Neural progenitor cell (in vitro differentiated cells): ENCODE measurements at regions not wholly inside any gene's neighbourhood (a gene's known extent, or its start where the extent isn't known, plus 50 kb on each side); places are given as distances from the start of the nearest gene placed in this dataset.

Experiments used
- DNase-seq: peaks from one replicate; pipeline ENCODE4 v3.0.0-alpha.2; 2016; ENCODE audit warnings: low spot score
- H2AFZ ChIP-seq: fragments of 200-600 bp; sonication (generic); replicated peaks from 2 replicates; pipeline ENCODE4 v1.6.1; 2016; ENCODE audit warnings: antibody characterized with exemption
- H3F3A ChIP-seq: fragments of 200-600 bp; sonication (generic); 2 replicates; pipeline ENCODE4 v1.6.1; 2016; ENCODE audit warnings: antibody characterized with exemption, low read depth
- H3K27ac ChIP-seq: fragments of 200-600 bp; sonication (generic); 2 replicates; pipeline ENCODE4 v1.5.1; 2016; ENCODE audit warnings: mild to moderate bottlenecking
- H3K27me3 ChIP-seq: fragments of 200-600 bp; sonication (generic); 2 replicates; pipeline ENCODE4 v1.6.1; 2016; ENCODE audit warnings: mild to moderate bottlenecking, moderate library complexity
- H3K36me3 ChIP-seq: fragments of 200-600 bp; sonication (generic); 2 replicates; pipeline ENCODE4 v1.5.1; 2016
- H3K4me1 ChIP-seq: fragments of 200-600 bp; sonication (generic); 2 replicates; pipeline ENCODE4 v1.6.1; 2016; ENCODE audit warnings: mixed run types
- H3K4me2 ChIP-seq: fragments of 200-600 bp; sonication (generic); 2 replicates; pipeline ENCODE4 v1.6.1; 2016
- H3K4me3 ChIP-seq: fragments of 200-600 bp; sonication (generic); 2 replicates; pipeline ENCODE4 v1.5.1; 2016
- H3K79me2 ChIP-seq: fragments of 200-600 bp; sonication (generic); 2 replicates; pipeline ENCODE4 v1.6.1; 2016; ENCODE audit warnings: low read depth
- H3K9ac ChIP-seq: fragments of 200-600 bp; sonication (generic); 2 replicates; pipeline ENCODE4 v1.6.1; 2016
- H3K9me3 ChIP-seq: fragments of 200-600 bp; sonication (generic); 2 replicates; pipeline ENCODE4 v1.5.1; 2016; ENCODE audit warnings: low read depth
- H4K20me1 ChIP-seq: fragments of 200-600 bp; sonication (generic); 2 replicates; pipeline ENCODE4 v1.6.1; 2016; ENCODE audit warnings: low read depth
- H3K27ac Mint-ChIP-seq: 3 replicates; pipeline ENCODE4 v1.8.0; 2021; ENCODE audit warnings: mixed read lengths
- H3K27me3 Mint-ChIP-seq: 2 replicates; pipeline ENCODE4 v1.8.0; 2022; ENCODE audit warnings: low read depth, mild to moderate bottlenecking, inconsistent platforms, moderate library complexity, mixed read lengths; ENCODE audit not compliant: insufficient read depth
- H3K36me3 Mint-ChIP-seq: 3 replicates; pipeline ENCODE4 v1.8.0; 2021; ENCODE audit warnings: mixed read lengths
- H3K4me1 Mint-ChIP-seq: 3 replicates; pipeline ENCODE4 v1.8.0; 2021; ENCODE audit warnings: mixed read lengths
- H3K4me3 Mint-ChIP-seq: 3 replicates; pipeline ENCODE4 v1.8.0; 2021; ENCODE audit warnings: mild to moderate bottlenecking, moderate library complexity, mixed read lengths
- H3K9me3 Mint-ChIP-seq: 3 replicates; pipeline ENCODE4 v1.8.0; 2020; ENCODE audit warnings: mixed read lengths
- CTCF ChIP-seq: fragments of 200-600 bp; sonication (generic); IDR thresholded peaks from 2 replicates; pipeline ENCODE4 v1.5.1; 2017; ENCODE audit warnings: antibody characterized with exemption, mild to moderate bottlenecking
- EZH2 ChIP-seq: fragments of 200-600 bp; sonication (generic); IDR thresholded peaks from 2 replicates; pipeline ENCODE4 v1.6.1; 2017; ENCODE audit warnings: antibody characterized with exemption, mild to moderate bottlenecking, moderate library complexity
- EZH2phosphoT487 ChIP-seq: fragments of 200-600 bp; sonication (generic); IDR thresholded peaks from 2 replicates; pipeline ENCODE4 v1.6.1; 2017; ENCODE audit warnings: antibody characterized with exemption

GRCh38 chr12:124389725-124390441 lies 95.0 kb downstream of the RFLNA start:
- Histone ChIP-seq H3K36me3 (no peaks in the 10 kb centered on the region), H3K4me3 (peak overlapping the region; percentile 48), H3K4me1 (peaks cover 20% of the 10 kb centered on the region), H3K79me2 (no peaks in the 10 kb centered on the region), H3K9me3 (no peaks in the 10 kb centered on the region), H2AFZ (no peak overlapping the region), H3F3A (peaks cover 5% of the 10 kb centered on the region), H3K9ac (no peak overlapping the region), H4K20me1 (peaks cover 83% of the 10 kb centered on the region), H3K27me3 (peaks cover 13% of the 10 kb centered on the region), H3K27ac (no peak overlapping the region), H3K4me2 (peak overlapping the region; percentile 86)
- H3K4me3 Mint-ChIP-seq: peak overlapping the region; percentile 64
- no peaks in the 10 kb centered on the region for H3K9me3 Mint-ChIP-seq
- peaks cover 2% of the 10 kb centered on the region for H3K36me3 Mint-ChIP-seq
- no peak overlapping the region for H3K27ac Mint-ChIP-seq
- H3K4me1 Mint-ChIP-seq: peaks cover 30% of the 10 kb centered on the region
- no peak for TF ChIP-seq EZH2phosphoT487
- no peak for TF ChIP-seq EZH2
- no peak for TF ChIP-seq CTCF
- H3K27me3 Mint-ChIP-seq: peaks cover 10% of the 10 kb centered on the region
- no peak for DNase-seq

- H3K27ac ChIP-seq: no peak overlapping the region
These were observed 94.3 kb downstream of the RFLNA start for GRCh38 chr12:124389138-124389724.

GRCh38 chr12:124388679-124389137 lies 93.8 kb downstream of the RFLNA start:
- no peak overlapping the region for H3K27ac Mint-ChIP-seq
- Histone ChIP-seq H3F3A (peaks cover 5% of the 10 kb centered on the region), H3K4me1 (peaks cover 20% of the 10 kb centered on the region), H3K4me3 (peak overlapping the region; percentile 48), H3K27me3 (peaks cover 13% of the 10 kb centered on the region), H3K9ac (no peak overlapping the region), H3K36me3 (no peaks in the 10 kb centered on the region), H3K79me2 (no peaks in the 10 kb centered on the region), H3K4me2 (peak overlapping the region; percentile 86), H3K9me3 (no peaks in the 10 kb centered on the region), H3K27ac (no peak overlapping the region), H4K20me1 (peaks cover 75% of the 10 kb centered on the region), H2AFZ (no peak overlapping the region)
- H3K4me3 Mint-ChIP-seq: peak overlapping the region; percentile 62
- peaks cover 2% of the 10 kb centered on the region for H3K36me3 Mint-ChIP-seq
- no peaks in the 10 kb centered on the region for H3K9me3 Mint-ChIP-seq
- peaks cover 11% of the 10 kb centered on the region for H3K27me3 Mint-ChIP-seq
- DNase-seq: peak; percentile 92
- peaks cover 32% of the 10 kb centered on the region for H3K4me1 Mint-ChIP-seq
- TF ChIP-seq CTCF (no peak), EZH2phosphoT487 (no peak), EZH2 (no peak)

More at GRCh38 chr12:124389138-124389724, 94.3 kb downstream of the RFLNA start:
- Histone ChIP-seq H3K4me2 (peak overlapping the region; percentile 86), H3K27me3 (peaks cover 13% of the 10 kb centered on the region), H3K4me1 (peaks cover 20% of the 10 kb centered on the region), H3K4me3 (peak overlapping the region; percentile 48), H3K79me2 (no peaks in the 10 kb centered on the region), H3K9ac (no peak overlapping the region), H2AFZ (no peak overlapping the region), H4K20me1 (peaks cover 80% of the 10 kb centered on the region), H3F3A (peaks cover 5% of the 10 kb centered on the region), H3K36me3 (no peaks in the 10 kb centered on the region), H3K9me3 (no peaks in the 10 kb centered on the region)
- TF ChIP-seq EZH2phosphoT487: no peak
- TF ChIP-seq EZH2: no peak
- TF ChIP-seq CTCF: no peak
- H3K27ac Mint-ChIP-seq: no peak overlapping the region
- H3K9me3 Mint-ChIP-seq: no peaks in the 10 kb centered on the region
- peak; percentile 60 for DNase-seq
- H3K27me3 Mint-ChIP-seq: peaks cover 10% of the 10 kb centered on the region
- peaks cover 2% of the 10 kb centered on the region for H3K36me3 Mint-ChIP-seq
- peaks cover 32% of the 10 kb centered on the region for H3K4me1 Mint-ChIP-seq
- H3K4me3 Mint-ChIP-seq: peak overlapping the region; percentile 62
